ENCODE measurements at regions not wholly inside any gene's neighbourhood (a gene's known extent, or its start where the extent isn't known, plus 50 kb on each side); places are given as distances from the start of the nearest gene placed in this dataset.

GRCh38 chr17:70584255-70584654, 414.9 kb downstream of the KCNJ2 start:
- H3K14ac ChIP-seq (ENCODE audit: insufficient read length): no peak overlapping the region
- no peak overlapping the region for H2BK20ac ChIP-seq (ENCODE audit: low read length)
- no peak overlapping the region for H3K56ac ChIP-seq (replicated peaks; ENCODE audit: insufficient read length, low read depth, low read length)
- H3K23ac ChIP-seq (ENCODE audit: insufficient read length): no peak overlapping the region
- no peak overlapping the region for H3K27ac ChIP-seq (ENCODE audit: low read depth, low read length)
- H3K23me2 ChIP-seq (ENCODE audit: low read depth, low read length): peaks cover 2% of the 10 kb centered on the region; the same call in 1 of the 2 replicates
- no peaks in the 10 kb centered on the region for H4K20me1 ChIP-seq (replicated peaks in 1 of 2; ENCODE audit: control insufficient read depth in 1 of 2, insufficient read depth in 2 of 2, low read length in 2 of 2)
- no peak overlapping the region for H4K5ac ChIP-seq (ENCODE audit: insufficient read length, low read depth, low read length)
- no peak overlapping the region for H3K4me3 ChIP-seq (ENCODE audit: extremely low read depth in 1 of 4, insufficient read depth in 2 of 4, low read depth in 3 of 4, low read length in 4 of 4)
- no peak overlapping the region for H2AK5ac ChIP-seq (ENCODE audit: low read depth, low read length)
- no peak overlapping the region for H2BK15ac ChIP-seq (ENCODE audit: low read length)
- H2BK12ac ChIP-seq (ENCODE audit: low read depth, low read length): no peak overlapping the region
- FAIRE-seq (no peak), DNase-seq (ENCODE audit: low read depth in 1 of 2, low spot score in 2 of 2) (no peak)
- H3K36me3 ChIP-seq (ENCODE audit: control insufficient read depth in 2 of 4, insufficient read depth in 4 of 4, low read length in 3 of 4): no peaks in the 10 kb centered on the region
- H4K91ac ChIP-seq (replicated peaks; ENCODE audit: insufficient read length, low read length): no peak overlapping the region
- H3K27me3 ChIP-seq (replicated peaks in 1 of 4; ENCODE audit: control insufficient read depth in 3 of 4, extremely low read depth in 1 of 4, insufficient read depth in 3 of 4, low read length in 3 of 4): no peaks in the 10 kb centered on the region
- WGBS, 2 experiments (ENCODE audit: extremely low coverage in 1 of 2, insufficient coverage in 1 of 2, insufficient read length in 1 of 2, insufficient replicate concordance in 2 of 2, low coverage in 1 of 2, low lambda C conversion rate in 2 of 2, missing lambda C conversion rate in 1 of 2): 96% methylated on average over 4 of the region's 4 CpGs; no CpG with 5 or more reads in 1 of the 2 experiments
- H3K79me2 ChIP-seq (ENCODE audit: control insufficient read depth in 1 of 2, insufficient read depth in 2 of 2, low read length in 2 of 2): no peaks in the 10 kb centered on the region
- no peak overlapping the region for H2BK5ac ChIP-seq (ENCODE audit: low read depth, low read length)
- no peak overlapping the region for H3K9ac ChIP-seq (replicated peaks in 1 of 4; ENCODE audit: extremely low read depth in 1 of 4, low read depth in 3 of 4, low read length in 3 of 4)
- CTCF ChIA-PET (ENCODE audit: partially characterized antibody): interaction anchor here (0.5 kb wide), 1 partner anchor 521 kb away, joined by 3 read pairs; no protein-coding TSS in a partner anchor
- no peak overlapping the region for H4K8ac ChIP-seq (ENCODE audit: extremely low read depth, insufficient read depth, low read length)
- H2BK120ac ChIP-seq (replicated peaks; ENCODE audit: low read depth, low read length): no peak overlapping the region
- no peaks in the 10 kb centered on the region; a peak in 1 of 4 replicates for H3K9me3 ChIP-seq (ENCODE audit: insufficient read depth in 2 of 2, low read depth in 1 of 2, low read length in 1 of 2)
- H3K4ac ChIP-seq (replicated peaks; ENCODE audit: insufficient read length, low read depth, low read length): no peak overlapping the region
- H3K18ac ChIP-seq (ENCODE audit: extremely low read depth, low read length): no peak overlapping the region
- no peaks in the 10 kb centered on the region for H3K4me1 ChIP-seq (replicated peaks in 1 of 4; ENCODE audit: control insufficient read depth in 3 of 4, insufficient read depth in 4 of 4, low read length in 3 of 4)
- POLR2A ChIA-PET (ENCODE audit: partially characterized antibody): no interaction called here
- no peak overlapping the region for H3K4me2 ChIP-seq (ENCODE audit: insufficient read depth in 1 of 2, low read depth in 2 of 2, low read length in 2 of 2)
- H3K79me1 ChIP-seq (ENCODE audit: low read depth, low read length): no peaks in the 10 kb centered on the region
- no peak overlapping the region for H2AFZ ChIP-seq (ENCODE audit: low read length)
- TF ChIP-seq SRF (IDR thresholded peaks at IDR 0.05; ENCODE audit: low read depth, low read length): no peak
- TF ChIP-seq FOSL1 (IDR thresholded peaks at IDR 0.05; ENCODE audit: insufficient read depth, low read depth, low read length): no peak
- TF ChIP-seq BRCA1 (IDR thresholded peaks at IDR 0.05; ENCODE audit: low read depth, low read length): no peak
- TF ChIP-seq TBP (IDR thresholded peaks at IDR 0.05; ENCODE audit: low read depth, low read length): no peak
- no peak for TF ChIP-seq EGR1 (IDR thresholded peaks at IDR 0.05; ENCODE audit: borderline replicate concordance, low read depth, low read length)
- no peak for TF ChIP-seq JUN (IDR thresholded peaks at IDR 0.05; ENCODE audit: low read depth, low read length)
- TF ChIP-seq KDM5A (IDR thresholded peaks at IDR 0.05; ENCODE audit: low read length): no peak
- TF ChIP-seq SUZ12 (IDR thresholded peaks at IDR 0.05; ENCODE audit: low read length): no peak
- no peak for TF ChIP-seq EZH2 (IDR thresholded peaks at IDR 0.05; ENCODE audit: low read depth, low read length, severe bottlenecking)
- no peak for TF ChIP-seq NANOG (IDR thresholded peaks at IDR 0.05; ENCODE audit: insufficient read depth, low read depth, low read length, poor library complexity, severe bottlenecking)
- TF ChIP-seq CREB1 (IDR thresholded peaks at IDR 0.05): no peak
- TF ChIP-seq SIN3A (conservative IDR thresholded peaks at IDR 0.05 in 1 of 2, IDR thresholded peaks at IDR 0.05 in 1 of 2; ENCODE audit: low read depth in 1 of 2, low read length in 2 of 2): no peak
- no peak for TF ChIP-seq SP2 (IDR thresholded peaks at IDR 0.05; ENCODE audit: low read length)
- TF ChIP-seq RNF2 (IDR thresholded peaks at IDR 0.05; ENCODE audit: borderline replicate concordance, low read depth, low read length, missing control alignments, poor library complexity, severe bottlenecking): no peak
- TF ChIP-seq CHD2 (IDR thresholded peaks at IDR 0.05; ENCODE audit: low read length): no peak
- no peak for TF ChIP-seq TCF12 (IDR thresholded peaks at IDR 0.05; ENCODE audit: low read depth, low read length)
